ENCODE measurements at regions not wholly inside any gene's neighbourhood (a gene's known extent, or its start where the extent isn't known, plus 50 kb on each side); places are given as distances from the start of the nearest gene placed in this dataset.

- H3K4me3 ChIP-seq (ENCODE audit: low read depth, low read length) = no peak overlapping the region
Observed at GRCh38 chr5:18216016-18216415, 581.8 kb downstream of the TAF11L14 start.

GRCh38 chr5:18216729-18217128, 582.5 kb downstream of the TAF11L14 start:
- Histone ChIP-seq H3K79me2 (ENCODE audit: control insufficient read depth, insufficient read depth, low read length, poor library complexity) (no peaks in the 10 kb centered on the region), H3K4me2 (ENCODE audit: low read length) (no peak overlapping the region), H2BK12ac (ENCODE audit: low read length) (no peak overlapping the region), H4K8ac (ENCODE audit: low read depth, low read length) (no peak overlapping the region), H4K12ac (ENCODE audit: low read depth, low read length) (no peak overlapping the region), H2AK5ac (ENCODE audit: low read length) (no peak overlapping the region), H4K91ac (ENCODE audit: low read depth, low read length) (no peak overlapping the region), H3K4me1 (ENCODE audit: control insufficient read depth in 1 of 2, insufficient read depth in 2 of 2, low read length in 2 of 2) (no peaks in the 10 kb centered on the region), H3K79me1 (ENCODE audit: low read length) (no peaks in the 10 kb centered on the region), H2BK5ac (ENCODE audit: low read depth, low read length, poor library complexity) (no peak overlapping the region), H3K18ac (ENCODE audit: low read length) (no peak overlapping the region), H3K27ac (ENCODE audit: low read depth, low read length) (no peak overlapping the region), H3K36me3 (ENCODE audit: control insufficient read depth in 1 of 2, insufficient read depth in 2 of 2, low read length in 2 of 2) (no peaks in the 10 kb centered on the region), H3K14ac (ENCODE audit: low read length) (no peak overlapping the region), H3K27me3 (ENCODE audit: insufficient read depth, low read length) (no peaks in the 10 kb centered on the region), H3K4ac (ENCODE audit: low read depth, low read length) (no peak overlapping the region), H3K9ac (ENCODE audit: low read length) (no peak overlapping the region), H2AFZ (ENCODE audit: insufficient read depth, low read length, poor library complexity) (no peak overlapping the region), H2BK120ac (ENCODE audit: insufficient read depth, low read length, poor library complexity) (no peak overlapping the region), H3K9me3 (ENCODE audit: insufficient read depth, low read depth, low read length) (no peaks in the 10 kb centered on the region), H3K4me3 (ENCODE audit: low read depth, low read length) (no peak overlapping the region), H3K23ac (ENCODE audit: low read length) (no peak overlapping the region)
- WGBS (ENCODE audit: extremely low coverage, insufficient coverage, insufficient read length) = no CpG with 5 or more reads among the region's 3 CpGs
- DNase-seq = no peak

More at GRCh38 chr5:18216016-18216415, 581.8 kb downstream of the TAF11L14 start:
- Histone ChIP-seq H3K27me3 (ENCODE audit: insufficient read depth, low read length) (no peaks in the 10 kb centered on the region), H3K23ac (ENCODE audit: low read length) (no peak overlapping the region), H2AK5ac (ENCODE audit: low read length) (no peak overlapping the region), H4K8ac (ENCODE audit: low read depth, low read length) (no peak overlapping the region), H3K4ac (ENCODE audit: low read depth, low read length) (no peak overlapping the region), H2AFZ (ENCODE audit: insufficient read depth, low read length, poor library complexity) (no peak overlapping the region), H3K4me2 (ENCODE audit: low read length) (no peak overlapping the region), H3K36me3 (ENCODE audit: control insufficient read depth in 1 of 2, insufficient read depth in 2 of 2, low read length in 2 of 2) (no peaks in the 10 kb centered on the region), H2BK12ac (ENCODE audit: low read length) (no peak overlapping the region), H3K79me2 (ENCODE audit: control insufficient read depth, insufficient read depth, low read length, poor library complexity) (no peaks in the 10 kb centered on the region), H3K4me1 (ENCODE audit: control insufficient read depth in 1 of 2, insufficient read depth in 2 of 2, low read length in 2 of 2) (no peaks in the 10 kb centered on the region), H3K79me1 (ENCODE audit: low read length) (no peaks in the 10 kb centered on the region), H4K12ac (ENCODE audit: low read depth, low read length) (no peak overlapping the region), H3K14ac (ENCODE audit: low read length) (no peak overlapping the region), H4K91ac (ENCODE audit: low read depth, low read length) (no peak overlapping the region), H3K9me3 (ENCODE audit: insufficient read depth, low read depth, low read length) (no peaks in the 10 kb centered on the region), H2BK5ac (ENCODE audit: low read depth, low read length, poor library complexity) (no peak overlapping the region), H3K27ac (ENCODE audit: low read depth, low read length) (no peak overlapping the region), H2BK120ac (ENCODE audit: insufficient read depth, low read length, poor library complexity) (no peak overlapping the region), H3K18ac (ENCODE audit: low read length) (no peak overlapping the region), H3K9ac (ENCODE audit: low read length) (no peak overlapping the region)
- no peak for DNase-seq
- no CpG with 5 or more reads among the region's 1 CpG for WGBS (ENCODE audit: extremely low coverage, insufficient coverage, insufficient read length)

DNA sequence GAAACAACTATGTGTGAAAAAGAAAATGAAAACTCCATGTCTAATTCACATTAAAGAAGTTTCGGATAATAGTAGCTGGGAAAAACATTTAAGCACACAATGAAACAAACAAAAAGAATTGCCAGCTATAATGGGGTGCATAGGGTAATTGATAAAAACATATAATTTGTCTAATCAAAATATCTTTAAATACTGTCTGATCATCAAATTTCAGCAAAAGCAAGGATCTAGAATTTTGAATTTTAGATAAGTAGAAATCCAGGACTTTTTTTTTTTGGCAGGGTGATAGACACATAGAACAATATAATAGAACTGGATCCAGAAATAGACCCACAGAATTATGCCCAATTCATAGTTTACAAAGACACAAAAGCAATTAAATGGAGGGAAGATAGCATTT, 585.0 kb downstream of the TAF11L14 start:
- Histone ChIP-seq H3K27me3 (ENCODE audit: insufficient read depth, low read length) (no peaks in the 10 kb centered on the region), H2BK120ac (ENCODE audit: insufficient read depth, low read length, poor library complexity) (no peak overlapping the region), H3K79me1 (ENCODE audit: low read length) (no peaks in the 10 kb centered on the region), H3K9ac (ENCODE audit: low read length) (no peak overlapping the region), H3K27ac (ENCODE audit: low read depth, low read length) (no peak overlapping the region), H3K4me3 (ENCODE audit: low read depth, low read length) (no peak overlapping the region), H3K23ac (ENCODE audit: low read length) (no peak overlapping the region), H4K12ac (ENCODE audit: low read depth, low read length) (no peak overlapping the region), H4K91ac (ENCODE audit: low read depth, low read length) (no peak overlapping the region), H3K79me2 (ENCODE audit: control insufficient read depth, insufficient read depth, low read length, poor library complexity) (no peaks in the 10 kb centered on the region), H2BK12ac (ENCODE audit: low read length) (no peak overlapping the region), H3K14ac (ENCODE audit: low read length) (no peak overlapping the region), H3K36me3 (ENCODE audit: control insufficient read depth in 1 of 2, insufficient read depth in 2 of 2, low read length in 2 of 2) (no peaks in the 10 kb centered on the region), H2BK5ac (ENCODE audit: low read depth, low read length, poor library complexity) (no peak overlapping the region), H2AFZ (ENCODE audit: insufficient read depth, low read length, poor library complexity) (no peak overlapping the region), H3K4me2 (ENCODE audit: low read length) (no peak overlapping the region), H3K4me1 (ENCODE audit: control insufficient read depth in 1 of 2, insufficient read depth in 2 of 2, low read length in 2 of 2) (no peaks in the 10 kb centered on the region), H3K18ac (ENCODE audit: low read length) (no peak overlapping the region), H3K4ac (ENCODE audit: low read depth, low read length) (no peak overlapping the region), H2AK5ac (ENCODE audit: low read length) (no peak overlapping the region), H3K9me3 (ENCODE audit: insufficient read depth, low read depth, low read length) (no peaks in the 10 kb centered on the region), H4K8ac (ENCODE audit: low read depth, low read length) (no peak overlapping the region)
- no peak for DNase-seq
- no CpG with 5 or more reads among the region's 1 CpG for WGBS (ENCODE audit: extremely low coverage, insufficient coverage, insufficient read length)

DNA sequence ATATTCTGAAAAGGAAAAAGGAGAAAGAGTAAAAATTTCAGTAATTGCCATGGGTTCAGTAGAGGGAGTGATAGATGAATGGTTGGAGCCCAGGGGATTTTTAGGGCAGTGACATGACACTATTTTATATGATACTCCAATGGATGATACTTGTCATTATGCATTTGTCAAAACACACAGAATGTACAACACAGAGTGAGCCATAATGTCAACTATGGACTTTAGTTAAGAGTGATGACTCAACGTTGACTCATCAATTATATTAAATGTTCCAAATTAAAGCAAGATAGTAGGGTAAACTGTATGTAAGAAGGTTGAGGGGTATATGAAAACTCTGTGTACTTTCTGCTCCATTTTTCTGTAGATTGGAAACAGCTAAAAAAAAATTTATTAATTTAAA, 586.4 kb downstream of the TAF11L14 start:
- Histone ChIP-seq H2AK5ac (ENCODE audit: low read length) (no peak overlapping the region), H3K4me2 (ENCODE audit: low read length) (no peak overlapping the region), H2BK120ac (ENCODE audit: insufficient read depth, low read length, poor library complexity) (no peak overlapping the region), H2BK5ac (ENCODE audit: low read depth, low read length, poor library complexity) (no peak overlapping the region), H3K79me2 (ENCODE audit: control insufficient read depth, insufficient read depth, low read length, poor library complexity) (no peaks in the 10 kb centered on the region), H3K4ac (ENCODE audit: low read depth, low read length) (no peak overlapping the region), H4K12ac (ENCODE audit: low read depth, low read length) (no peak overlapping the region), H3K79me1 (ENCODE audit: low read length) (no peaks in the 10 kb centered on the region), H3K9ac (ENCODE audit: low read length) (no peak overlapping the region), H4K8ac (ENCODE audit: low read depth, low read length) (no peak overlapping the region), H4K91ac (ENCODE audit: low read depth, low read length) (no peak overlapping the region), H3K14ac (ENCODE audit: low read length) (no peak overlapping the region), H3K4me1 (ENCODE audit: control insufficient read depth in 1 of 2, insufficient read depth in 2 of 2, low read length in 2 of 2) (no peaks in the 10 kb centered on the region), H3K23ac (ENCODE audit: low read length) (no peak overlapping the region), H3K18ac (ENCODE audit: low read length) (no peak overlapping the region), H3K27me3 (ENCODE audit: insufficient read depth, low read length) (no peaks in the 10 kb centered on the region), H2BK12ac (ENCODE audit: low read length) (no peak overlapping the region), H3K36me3 (ENCODE audit: control insufficient read depth in 1 of 2, insufficient read depth in 2 of 2, low read length in 2 of 2) (no peaks in the 10 kb centered on the region), H3K4me3 (ENCODE audit: low read depth, low read length) (no peak overlapping the region), H3K27ac (ENCODE audit: low read depth, low read length) (no peak overlapping the region), H2AFZ (ENCODE audit: insufficient read depth, low read length, poor library complexity) (no peak overlapping the region), H3K9me3 (ENCODE audit: insufficient read depth, low read depth, low read length) (no peaks in the 10 kb centered on the region)
- DNase-seq = no peak
- no CpG with 5 or more reads among the region's 1 CpG for WGBS (ENCODE audit: extremely low coverage, insufficient coverage, insufficient read length)

All from trophoblast cell (in vitro differentiated cells and primary cell).